Smooth muscle cell (in vitro differentiated cells): ENCODE measurements at regions not wholly inside any gene's neighbourhood (a gene's known extent, or its start where the extent isn't known, plus 50 kb on each side); places are given as distances from the start of the nearest gene placed in this dataset.

ENCODE experiments used
- DNase-seq: peaks from one replicate; lab custom pipeline; 2025; ENCODE audit not compliant: unreplicated experiment; lab: John Stamatoyannopoulos, UW
- H2AFZ ChIP-seq: fragments of 200-600 bp; sonication (generic); 2 replicates; pipeline ENCODE4 v1.6.0; 2016; ENCODE audit warnings: antibody characterized with exemption, low read depth, mild to moderate bottlenecking
- H3F3A ChIP-seq: fragments of 200-600 bp; sonication (generic); 2 replicates; pipeline ENCODE4 v1.6.0; 2017; ENCODE audit warnings: antibody characterized with exemption, low read depth
- H3K27ac ChIP-seq: fragments of 200-600 bp; sonication (generic); 2 replicates; pipeline ENCODE4 v1.5.1; 2016; ENCODE audit warnings: low read depth, mild to moderate bottlenecking
- H3K27me3 ChIP-seq: fragments of 200-600 bp; sonication (generic); 2 replicates; pipeline ENCODE4 v1.6.1; 2016; ENCODE audit warnings: low read depth, mild to moderate bottlenecking
- H3K36me3 ChIP-seq: fragments of 200-600 bp; sonication (generic); 2 replicates; pipeline ENCODE4 v1.5.1; 2016; ENCODE audit warnings: low read depth
- H3K4me1 ChIP-seq: fragments of 200-600 bp; sonication (generic); 2 replicates; pipeline ENCODE4 v1.5.1; 2016; ENCODE audit warnings: low read depth
- H3K4me2 ChIP-seq: fragments of 200-600 bp; sonication (generic); 2 replicates; pipeline ENCODE4 v1.6.0; 2016; ENCODE audit warnings: mild to moderate bottlenecking
- H3K4me3 ChIP-seq: fragments of 200-600 bp; sonication (generic); 2 replicates; pipeline ENCODE4 v1.5.1; 2016; ENCODE audit warnings: mild to moderate bottlenecking
- H3K79me2 ChIP-seq: fragments of 200-600 bp; sonication (generic); 2 replicates; pipeline ENCODE4 v1.6.0; 2016; ENCODE audit warnings: low read depth, mild to moderate bottlenecking
- H3K9ac ChIP-seq: fragments of 200-600 bp; sonication (generic); 2 replicates; pipeline ENCODE4 v1.6.0; 2016; ENCODE audit warnings: low read depth
- H3K9me3 ChIP-seq: fragments of 200-600 bp; sonication (generic); replicated peaks from 2 replicates; pipeline ENCODE4 v1.5.1; 2016; ENCODE audit warnings: low read depth
- H4K20me1 ChIP-seq: fragments of 200-600 bp; sonication (generic); 2 replicates; pipeline ENCODE4 v1.6.0; 2016; ENCODE audit warnings: low read depth
- CTCF ChIP-seq: fragments of 200-600 bp; sonication (generic); IDR thresholded peaks from 2 replicates; pipeline ENCODE4 v1.5.1; 2017; ENCODE audit warnings: borderline replicate concordance, mild to moderate bottlenecking, antibody characterized with exemption; ENCODE audit not compliant: insufficient read depth, poor library complexity, severe bottlenecking
- WGBS: methylation state at CpG from one replicate; pipeline ENCODE4 v1.1.7; 2016; ENCODE audit warnings: low lambda C conversion rate; 5-methylcytosine and 5-hydroxymethylcytosine counted together

DNA sequence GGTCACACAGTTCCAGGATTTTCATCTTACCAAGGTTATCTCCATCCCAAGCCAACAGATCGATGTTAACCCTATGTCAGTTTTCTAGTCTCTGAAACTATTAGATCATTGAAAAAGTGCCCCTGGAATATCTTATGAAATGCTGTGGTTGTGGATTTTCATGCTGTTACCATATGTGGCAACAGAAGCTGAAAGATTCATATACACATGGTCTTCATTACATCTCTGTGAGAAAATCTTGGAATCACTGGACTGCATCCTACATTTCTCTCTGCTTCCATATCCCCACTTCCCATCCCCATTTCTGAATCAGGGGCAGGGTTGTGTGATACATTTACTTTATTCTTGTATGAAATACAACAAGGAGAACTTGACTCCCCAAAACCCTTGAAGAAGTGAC, 146.1 kb downstream of the SLC16A9 start:
- DNase-seq = no peak
- peaks cover 25% of the 10 kb centered on the region for H3K27me3 ChIP-seq
- H3K4me2 ChIP-seq = no peak overlapping the region
- no peaks in the 10 kb centered on the region for H3K9me3 ChIP-seq
- no peak overlapping the region for H3K9ac ChIP-seq
- 88% methylated on average over 1 of the region's 1 CpG for WGBS
- no peak overlapping the region for H3K27ac ChIP-seq
- H3K4me3 ChIP-seq = no peak overlapping the region
- H3K4me1 ChIP-seq = peaks cover 3% of the 10 kb centered on the region
- peaks cover 5% of the 10 kb centered on the region for H3F3A ChIP-seq
- no peak overlapping the region for H2AFZ ChIP-seq
- H4K20me1 ChIP-seq = no peaks in the 10 kb centered on the region
- TF ChIP-seq CTCF = no peak
- no peaks in the 10 kb centered on the region for H3K79me2 ChIP-seq
- no peaks in the 10 kb centered on the region for H3K36me3 ChIP-seq

GRCh38 chr10:59562126-59562525, 147.5 kb downstream of the SLC16A9 start:
- Histone ChIP-seq H3K27me3 (peaks cover 37% of the 10 kb centered on the region), H3K79me2 (no peaks in the 10 kb centered on the region), H3K9ac (no peak overlapping the region), H3K9me3 (no peaks in the 10 kb centered on the region), H3K4me1 (peaks cover 17% of the 10 kb centered on the region), H4K20me1 (no peaks in the 10 kb centered on the region), H3K27ac (no peak overlapping the region), H3K4me3 (no peak overlapping the region), H2AFZ (no peak overlapping the region), H3K4me2 (no peak overlapping the region), H3K36me3 (no peaks in the 10 kb centered on the region), H3F3A (peaks cover 5% of the 10 kb centered on the region)
- WGBS = 49% methylated on average over 3 of the region's 3 CpGs
- no peak for DNase-seq
- no peak for TF ChIP-seq CTCF

DNA sequence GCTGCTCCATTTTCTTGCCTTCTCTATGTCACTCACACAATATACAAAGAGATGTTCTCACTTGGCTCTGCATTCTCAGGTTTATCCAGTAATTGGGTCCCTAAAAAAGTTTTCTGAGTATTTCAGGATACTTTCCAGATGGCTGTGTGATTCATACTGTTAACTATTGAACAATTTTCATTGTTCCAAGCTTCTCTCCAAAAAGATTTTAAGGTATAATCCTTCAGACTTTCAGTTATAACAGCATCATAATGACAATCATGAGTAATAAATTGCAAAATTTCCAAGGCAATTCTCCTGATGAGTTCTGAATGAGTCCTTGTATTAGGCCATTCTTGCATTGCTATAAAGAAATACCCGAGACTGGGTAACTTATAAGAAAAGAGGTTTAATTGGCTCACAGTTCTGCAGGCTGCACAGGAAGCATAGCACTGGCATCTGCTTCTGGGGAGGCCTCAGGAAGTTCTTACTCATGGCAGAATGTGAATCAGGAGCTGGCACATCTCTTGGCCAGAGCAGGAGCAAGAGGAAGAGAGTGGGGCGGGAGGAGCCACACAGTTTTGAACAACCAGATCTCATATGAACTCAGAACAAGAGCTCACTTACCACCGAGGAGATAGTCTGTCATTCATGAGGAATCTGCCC, 148.1 kb downstream of the SLC16A9 start:
- H3K4me3 ChIP-seq = no peak overlapping the region
- no peaks in the 10 kb centered on the region for H3K36me3 ChIP-seq
- no peak overlapping the region for H3K27ac ChIP-seq
- H4K20me1 ChIP-seq = no peaks in the 10 kb centered on the region
- no peak overlapping the region for H2AFZ ChIP-seq
- 81% methylated on average over 3 of the region's 3 CpGs for WGBS
- peaks cover 37% of the 10 kb centered on the region for H3K27me3 ChIP-seq
- H3K4me2 ChIP-seq = peak overlapping the region; percentile 4
- H3K79me2 ChIP-seq = no peaks in the 10 kb centered on the region
- H3K9ac ChIP-seq = no peak overlapping the region
- no peaks in the 10 kb centered on the region for H3K9me3 ChIP-seq
- peaks cover 21% of the 10 kb centered on the region for H3K4me1 ChIP-seq
- TF ChIP-seq CTCF = no peak
- H3F3A ChIP-seq = peaks cover 5% of the 10 kb centered on the region
- DNase-seq = no peak

DNA sequence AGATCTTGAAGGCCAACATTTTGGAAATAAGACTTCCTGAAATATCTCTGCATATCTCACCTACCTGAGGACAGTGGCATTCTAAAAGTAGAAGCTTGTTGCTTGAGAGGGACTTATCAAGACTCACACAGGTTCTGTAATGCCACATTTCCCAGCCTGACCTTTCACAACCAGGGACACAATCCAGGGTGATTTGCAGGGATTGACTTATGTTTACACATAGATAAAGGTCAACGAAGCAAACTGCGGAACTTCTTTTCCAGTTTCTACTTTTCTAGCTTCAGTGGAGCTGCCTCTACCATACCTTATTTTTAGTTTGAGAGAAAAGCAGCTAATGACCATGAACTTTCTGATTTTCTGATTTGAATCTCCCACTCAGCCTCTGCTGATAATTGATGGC, 148.7 kb downstream of the SLC16A9 start:
- Histone ChIP-seq H2AFZ (no peak overlapping the region), H3K9ac (no peak overlapping the region), H3K27me3 (peaks cover 40% of the 10 kb centered on the region), H3K9me3 (no peaks in the 10 kb centered on the region), H3F3A (peaks cover 5% of the 10 kb centered on the region), H3K79me2 (no peaks in the 10 kb centered on the region), H4K20me1 (no peaks in the 10 kb centered on the region), H3K4me2 (peak overlapping the region; percentile 4), H3K27ac (no peak overlapping the region), H3K36me3 (no peaks in the 10 kb centered on the region), H3K4me1 (peaks cover 21% of the 10 kb centered on the region), H3K4me3 (no peak overlapping the region)
- no peak for TF ChIP-seq CTCF
- 16% methylated on average over 2 of the region's 2 CpGs for WGBS
- no peak for DNase-seq
